Loucy (cell line): ENCODE measurements at regions not wholly inside any gene's neighbourhood (a gene's known extent, or its start where the extent isn't known, plus 50 kb on each side); places are given as distances from the start of the nearest gene placed in this dataset.

ENCODE experiments used
- H2AFZ ChIP-seq: fragments of 200-600 bp; sonication (generic); 2 replicates; pipeline ENCODE4 v1.6.0; 2016; ENCODE audit warnings: antibody characterized with exemption, mild to moderate bottlenecking, low read length, moderate library complexity
- H3F3A ChIP-seq: fragments of 200-600 bp; 2 replicates; pipeline ENCODE4 v1.6.0; 2016; ENCODE audit warnings: antibody characterized with exemption, low read depth, mild to moderate bottlenecking
- H3K27me3 ChIP-seq: fragments of 200-600 bp; sonication (generic); 2 replicates; pipeline ENCODE4 v1.6.1; 2014; ENCODE audit warnings: low read length, mild to moderate bottlenecking; ENCODE audit not compliant: insufficient read depth, poor library complexity, severe bottlenecking
- H3K36me3 ChIP-seq: fragments of 200-600 bp; sonication (generic); 2 replicates; pipeline ENCODE4 v1.6.1; 2016; ENCODE audit warnings: low read length; ENCODE audit not compliant: insufficient read depth
- H3K4me1 ChIP-seq: fragments of 200-600 bp; sonication (generic); 2 replicates; pipeline ENCODE4 v1.5.1; 2014; ENCODE audit warnings: low read length, mild to moderate bottlenecking; ENCODE audit not compliant: insufficient read depth, poor library complexity, severe bottlenecking
- H3K4me2 ChIP-seq: fragments of 200-600 bp; sonication (generic); 2 replicates; pipeline ENCODE4 v1.6.0; 2014; ENCODE audit warnings: antibody characterized with exemption, low read length, low read depth, mild to moderate bottlenecking; ENCODE audit not compliant: poor library complexity, severe bottlenecking
- H3K4me3 ChIP-seq: fragments of 200-600 bp; sonication (generic); 2 replicates; pipeline ENCODE4 v1.5.1; 2014; ENCODE audit warnings: low read length, mild to moderate bottlenecking, mixed read lengths; ENCODE audit not compliant: poor library complexity, severe bottlenecking
- H3K79me2 ChIP-seq: fragments of 200-600 bp; sonication (generic); 2 replicates; pipeline ENCODE4 v1.6.1; 2014; ENCODE audit warnings: low read length; ENCODE audit not compliant: insufficient read depth
- H3K9ac ChIP-seq: fragments of 200-600 bp; sonication (generic); 2 replicates; pipeline ENCODE4 v1.6.0; 2014; ENCODE audit warnings: mild to moderate bottlenecking, low read depth, low read length, moderate library complexity; ENCODE audit not compliant: poor library complexity, severe bottlenecking
- H3K9me2 ChIP-seq: fragments of 200-600 bp; sonication (generic); replicated peaks from 2 replicates; pipeline ENCODE4 v1.6.1; 2016; ENCODE audit warnings: low read depth, low read length, mixed read lengths
- H3K9me3 ChIP-seq: fragments of 200-600 bp; sonication (generic); 2 replicates; pipeline ENCODE4 v1.6.1; 2014; ENCODE audit warnings: mild to moderate bottlenecking, antibody characterized with exemption, low read length, low read depth; ENCODE audit not compliant: insufficient read depth
- H4K20me1 ChIP-seq: fragments of 200-600 bp; sonication (generic); 2 replicates; pipeline ENCODE4 v1.6.0; 2014; ENCODE audit warnings: antibody characterized with exemption, low read length, mild to moderate bottlenecking; ENCODE audit not compliant: insufficient read depth, poor library complexity, severe bottlenecking
- EZH2phosphoT487 ChIP-seq: fragments of 200-600 bp; IDR thresholded peaks from 2 replicates; pipeline ENCODE4 v1.6.1; 2018; ENCODE audit warnings: antibody characterized with exemption, mild to moderate bottlenecking, moderate library complexity, borderline replicate concordance
- TF ChIP-seq, protein P1 (sequence below): fragments of 200-600 bp; sonication (generic); conservative IDR thresholded peaks from 2 replicates; pipeline ENCODE4 v1.5.1; 2014; ENCODE audit warnings: mild to moderate bottlenecking, antibody characterized with exemption, low read length

DNA sequence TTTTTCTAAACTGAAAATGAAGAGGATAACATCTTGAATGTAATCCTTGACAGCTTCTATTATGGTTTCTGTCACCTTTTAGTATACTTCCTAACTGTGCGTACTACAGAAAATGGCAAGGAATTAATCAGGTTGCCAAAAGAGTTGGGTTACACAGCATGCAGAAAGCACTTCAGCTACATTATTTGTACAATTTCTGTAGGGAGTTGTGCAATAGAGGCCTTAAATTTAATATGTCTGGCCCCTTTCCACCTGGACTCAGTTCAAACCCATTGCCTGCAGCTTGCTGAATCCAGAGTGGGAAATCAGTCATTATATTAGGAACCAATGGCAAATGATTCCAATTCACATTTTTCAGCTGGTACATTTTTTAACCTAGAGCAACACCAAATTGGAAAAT, 549.7 kb downstream of the CSNK1G3 start:
- no peaks in the 10 kb centered on the region for H3K27me3 ChIP-seq
- no peaks in the 10 kb centered on the region for H3F3A ChIP-seq
- H3K9me3 ChIP-seq = no peaks in the 10 kb centered on the region
- no peaks in the 10 kb centered on the region for H3K9me2 ChIP-seq
- H3K36me3 ChIP-seq = no peaks in the 10 kb centered on the region
- H3K9ac ChIP-seq = no peak overlapping the region
- no peak overlapping the region for H3K4me2 ChIP-seq
- H4K20me1 ChIP-seq = no peaks in the 10 kb centered on the region
- TF ChIP-seq, protein P1, sequence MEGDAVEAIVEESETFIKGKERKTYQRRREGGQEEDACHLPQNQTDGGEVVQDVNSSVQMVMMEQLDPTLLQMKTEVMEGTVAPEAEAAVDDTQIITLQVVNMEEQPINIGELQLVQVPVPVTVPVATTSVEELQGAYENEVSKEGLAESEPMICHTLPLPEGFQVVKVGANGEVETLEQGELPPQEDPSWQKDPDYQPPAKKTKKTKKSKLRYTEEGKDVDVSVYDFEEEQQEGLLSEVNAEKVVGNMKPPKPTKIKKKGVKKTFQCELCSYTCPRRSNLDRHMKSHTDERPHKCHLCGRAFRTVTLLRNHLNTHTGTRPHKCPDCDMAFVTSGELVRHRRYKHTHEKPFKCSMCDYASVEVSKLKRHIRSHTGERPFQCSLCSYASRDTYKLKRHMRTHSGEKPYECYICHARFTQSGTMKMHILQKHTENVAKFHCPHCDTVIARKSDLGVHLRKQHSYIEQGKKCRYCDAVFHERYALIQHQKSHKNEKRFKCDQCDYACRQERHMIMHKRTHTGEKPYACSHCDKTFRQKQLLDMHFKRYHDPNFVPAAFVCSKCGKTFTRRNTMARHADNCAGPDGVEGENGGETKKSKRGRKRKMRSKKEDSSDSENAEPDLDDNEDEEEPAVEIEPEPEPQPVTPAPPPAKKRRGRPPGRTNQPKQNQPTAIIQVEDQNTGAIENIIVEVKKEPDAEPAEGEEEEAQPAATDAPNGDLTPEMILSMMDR = no peak
- no peak for TF ChIP-seq EZH2phosphoT487
- H2AFZ ChIP-seq = no peak overlapping the region
- H3K4me1 ChIP-seq = no peaks in the 10 kb centered on the region
- no peaks in the 10 kb centered on the region for H3K79me2 ChIP-seq
- no peak overlapping the region for H3K4me3 ChIP-seq

DNA sequence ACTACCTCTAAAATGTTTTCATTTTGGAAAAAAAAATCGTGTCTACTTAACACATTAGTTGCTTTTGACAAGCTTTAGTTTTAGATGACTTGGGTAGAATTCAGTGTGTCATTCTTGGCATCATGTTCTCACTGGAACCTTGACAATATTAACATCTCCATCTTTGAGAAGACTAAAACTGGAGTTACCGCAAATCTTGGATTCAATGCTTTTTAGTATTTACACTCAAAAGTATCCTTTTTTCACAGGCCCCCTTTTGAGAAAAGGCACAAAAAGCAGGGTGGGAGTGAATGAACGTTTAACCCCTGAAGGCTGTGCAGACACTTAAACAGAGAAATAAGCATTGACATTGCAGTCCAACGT, 549.1 kb downstream of the CSNK1G3 start:
- Histone ChIP-seq H3K9ac (no peak overlapping the region), H3K4me3 (no peak overlapping the region), H3F3A (no peaks in the 10 kb centered on the region), H3K9me3 (no peaks in the 10 kb centered on the region), H3K79me2 (no peaks in the 10 kb centered on the region), H3K27me3 (no peaks in the 10 kb centered on the region), H3K36me3 (no peaks in the 10 kb centered on the region), H3K4me1 (no peaks in the 10 kb centered on the region), H3K9me2 (no peaks in the 10 kb centered on the region), H2AFZ (no peak overlapping the region), H4K20me1 (no peaks in the 10 kb centered on the region), H3K4me2 (no peak overlapping the region)
- TF ChIP-seq EZH2phosphoT487 = no peak
- TF ChIP-seq, protein P1 = no peak

DNA sequence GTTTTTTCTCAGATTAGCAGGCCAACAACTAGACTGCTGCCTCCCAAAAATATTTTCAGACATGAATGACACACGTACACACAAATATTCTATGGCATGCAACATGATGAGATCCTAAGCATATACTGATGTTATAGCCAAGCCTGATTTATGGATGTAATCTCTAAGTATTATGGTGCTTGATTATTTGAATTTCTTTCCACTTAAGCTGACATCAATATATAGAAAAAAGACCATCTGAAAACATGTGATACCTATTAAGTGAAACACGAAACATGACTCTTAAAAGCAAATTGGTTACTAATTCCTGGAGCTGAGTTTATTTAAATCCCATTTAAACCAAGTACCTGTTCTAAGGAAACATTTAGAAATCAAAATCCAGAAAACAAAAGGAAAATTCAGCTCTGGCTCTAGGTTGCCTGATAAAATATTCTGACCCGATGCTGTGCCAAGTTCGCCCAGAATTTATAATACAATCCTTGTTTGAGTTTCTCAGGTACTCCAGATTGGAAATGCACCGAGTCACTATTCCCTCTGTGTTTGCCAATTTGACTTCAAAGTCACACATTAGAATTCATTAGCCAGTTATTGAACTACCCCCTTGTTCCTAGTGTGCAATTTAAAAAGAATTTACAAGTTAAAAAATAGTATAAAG, 548.6 kb downstream of the CSNK1G3 start:
- Histone ChIP-seq H4K20me1 (no peaks in the 10 kb centered on the region), H3K79me2 (no peaks in the 10 kb centered on the region), H3K9me2 (no peaks in the 10 kb centered on the region), H3K36me3 (no peaks in the 10 kb centered on the region), H2AFZ (no peak overlapping the region), H3K9ac (no peak overlapping the region), H3K4me1 (no peaks in the 10 kb centered on the region), H3F3A (no peaks in the 10 kb centered on the region), H3K9me3 (no peaks in the 10 kb centered on the region), H3K27me3 (no peaks in the 10 kb centered on the region), H3K4me3 (no peak overlapping the region), H3K4me2 (no peak overlapping the region)
- TF ChIP-seq, protein P1 = no peak
- no peak for TF ChIP-seq EZH2phosphoT487
